KMS-11 (cell line): ENCODE measurements at regions not wholly inside any gene's neighbourhood (a gene's known extent, or its start where the extent isn't known, plus 50 kb on each side); places are given as distances from the start of the nearest gene placed in this dataset.

Source experiments
- H2AFZ ChIP-seq: fragments of 200-600 bp; sonication (generic); 2 replicates; pipeline ENCODE4 v1.6.1; 2016; ENCODE audit warnings: antibody characterized with exemption, mixed run types, low read depth
- H3K27ac ChIP-seq: fragments of 200-600 bp; sonication (generic); 2 replicates; pipeline ENCODE4 v1.6.1; 2016; ENCODE audit warnings: mild to moderate bottlenecking, mixed run types
- H3K27me3 ChIP-seq: fragments of 200-600 bp; sonication (generic); 2 replicates; pipeline ENCODE4 v1.6.1; 2017; ENCODE audit warnings: mild to moderate bottlenecking, low read depth, mixed run types, moderate library complexity; ENCODE audit not compliant: insufficient read depth
- H3K36me3 ChIP-seq: fragments of 200-600 bp; sonication (generic); 2 replicates; pipeline ENCODE4 v1.6.1; 2017; ENCODE audit warnings: mild to moderate bottlenecking, mixed run types; ENCODE audit not compliant: insufficient read depth
- H3K4me1 ChIP-seq: fragments of 200-600 bp; sonication (generic); 2 replicates; pipeline ENCODE4 v1.6.1; 2016; ENCODE audit warnings: mild to moderate bottlenecking, low read depth, mixed run types; ENCODE audit not compliant: poor library complexity, severe bottlenecking
- H3K4me2 ChIP-seq: fragments of 200-600 bp; sonication (generic); 2 replicates; pipeline ENCODE4 v1.7.0; 2016; ENCODE audit warnings: mild to moderate bottlenecking, mixed run types
- H3K4me3 ChIP-seq: fragments of 200-600 bp; sonication (generic); IDR thresholded peaks from 2 replicates; pipeline ENCODE4 v1.6.1; 2017; ENCODE audit warnings: low read depth, low read length, mixed read lengths; ENCODE audit not compliant: insufficient read depth
- H3K79me2 ChIP-seq: fragments of 200-600 bp; sonication (generic); 2 replicates; pipeline ENCODE4 v1.6.1; 2016; ENCODE audit warnings: low read depth, mixed run types; ENCODE audit not compliant: insufficient read depth
- H3K9ac ChIP-seq: fragments of 200-600 bp; sonication (generic); 2 replicates; pipeline ENCODE4 v1.6.1; 2016; ENCODE audit warnings: mild to moderate bottlenecking, mixed run types
- H4K20me1 ChIP-seq: fragments of 200-600 bp; sonication (generic); 2 replicates; pipeline ENCODE4 v1.6.1; 2016; ENCODE audit warnings: mild to moderate bottlenecking, mixed run types; ENCODE audit not compliant: insufficient read depth
- CTCF ChIP-seq: fragments of 200-600 bp; sonication (generic); conservative IDR thresholded peaks from 2 replicates; pipeline ENCODE4 v1.6.1; 2017; ENCODE audit warnings: low read depth, mild to moderate bottlenecking, antibody characterized with exemption, low read length, moderate library complexity, mixed read lengths

GRCh38 chrX:14194711-14195110, 165.0 kb upstream of the GEMIN8 start:
- Histone ChIP-seq H3K4me2 (no peak overlapping the region), H3K36me3 (no peaks in the 10 kb centered on the region), H3K27ac (no peak overlapping the region), H3K79me2 (no peaks in the 10 kb centered on the region), H3K27me3 (no peaks in the 10 kb centered on the region), H4K20me1 (no peaks in the 10 kb centered on the region), H3K4me3 (no peak overlapping the region), H2AFZ (no peak overlapping the region), H3K4me1 (peaks cover 10% of the 10 kb centered on the region), H3K9ac (no peak overlapping the region)
- no peak for TF ChIP-seq CTCF

GRCh38 chrX:14193547-14193946, 163.9 kb upstream of the GEMIN8 start:
- Histone ChIP-seq H3K36me3 (no peaks in the 10 kb centered on the region), H3K9ac (no peak overlapping the region), H3K4me2 (no peak overlapping the region), H3K79me2 (no peaks in the 10 kb centered on the region), H4K20me1 (no peaks in the 10 kb centered on the region), H3K27me3 (no peaks in the 10 kb centered on the region), H3K27ac (no peak overlapping the region), H2AFZ (no peak overlapping the region), H3K4me3 (no peak overlapping the region), H3K4me1 (no peaks in the 10 kb centered on the region)
- TF ChIP-seq CTCF, result no peak

- no peak overlapping the region for H3K4me2 ChIP-seq
- H3K79me2 ChIP-seq, result no peaks in the 10 kb centered on the region
- no peak overlapping the region for H3K27ac ChIP-seq
- H3K9ac ChIP-seq, result no peak overlapping the region
- H3K4me1 ChIP-seq, result no peaks in the 10 kb centered on the region
- no peaks in the 10 kb centered on the region for H3K36me3 ChIP-seq
- H4K20me1 ChIP-seq, result no peaks in the 10 kb centered on the region
- no peak overlapping the region for H2AFZ ChIP-seq
- no peaks in the 10 kb centered on the region for H3K27me3 ChIP-seq
- TF ChIP-seq CTCF, result no peak
- no peak overlapping the region for H3K4me3 ChIP-seq
These were observed 144.2 kb upstream of the GEMIN8 start for GRCh38 chrX:14173873-14174272.

- Histone ChIP-seq H4K20me1 (no peaks in the 10 kb centered on the region), H3K36me3 (no peaks in the 10 kb centered on the region), H3K27ac (no peak overlapping the region), H3K79me2 (no peaks in the 10 kb centered on the region), H3K4me1 (no peaks in the 10 kb centered on the region), H3K4me3 (no peak overlapping the region), H2AFZ (no peak overlapping the region), H3K27me3 (no peaks in the 10 kb centered on the region), H3K9ac (no peak overlapping the region), H3K4me2 (no peak overlapping the region)
- TF ChIP-seq CTCF, result no peak
These were observed 135.1 kb upstream of the GEMIN8 start for GRCh38 chrX:14164828-14165227.

- Histone ChIP-seq H3K27ac (no peak overlapping the region), H3K4me2 (no peak overlapping the region), H3K79me2 (no peaks in the 10 kb centered on the region), H3K4me3 (no peak overlapping the region), H3K27me3 (no peaks in the 10 kb centered on the region), H4K20me1 (no peaks in the 10 kb centered on the region), H3K9ac (no peak overlapping the region), H2AFZ (no peak overlapping the region), H3K36me3 (no peaks in the 10 kb centered on the region), H3K4me1 (no peaks in the 10 kb centered on the region)
- TF ChIP-seq CTCF, result no peak
These were observed 95.8 kb upstream of the GEMIN8 start for GRCh38 chrX:14125462-14125861.
